ENCODE measurements at regions not wholly inside any gene's neighbourhood (a gene's known extent, or its start where the extent isn't known, plus 50 kb on each side); places are given as distances from the start of the nearest gene placed in this dataset.

GRCh38 chr9:29802454-29802853, 2229.2 kb upstream of the C9orf72 start:
- no peak overlapping the region for H3K18ac ChIP-seq (ENCODE audit: insufficient read length, low read depth, low read length)

More at GRCh38 chr9:29802454-29802853, 2229.2 kb upstream of the C9orf72 start:
- H2BK12ac ChIP-seq (ENCODE audit: insufficient read length, low read depth, low read length): no peak overlapping the region
- no peak overlapping the region for H4K5ac ChIP-seq (ENCODE audit: insufficient read length, low read depth, low read length)
- no peak overlapping the region for H3K27ac ChIP-seq (ENCODE audit: insufficient read length, low read depth, low read length)
- H2BK20ac ChIP-seq (ENCODE audit: low read depth, low read length, poor library complexity, severe bottlenecking): no peak overlapping the region
- no peaks in the 10 kb centered on the region for H3K23me2 ChIP-seq (ENCODE audit: insufficient read length, low read depth, low read length, poor library complexity, severe bottlenecking)
- H2BK120ac ChIP-seq (ENCODE audit: low read depth, low read length, poor library complexity, severe bottlenecking): no peak overlapping the region
- no peak overlapping the region for H2AK5ac ChIP-seq (ENCODE audit: insufficient read length, low read length)
- H3K4me1 Mint-ChIP-seq: peaks cover 3 to 9% of the 10 kb centered on the region in 2 experiments; a peak in 3 of 4 replicates
- H3K4me1 ChIP-seq (ENCODE audit: insufficient read depth, low read length): no peaks in the 10 kb centered on the region
- H3K14ac ChIP-seq (ENCODE audit: insufficient read depth, low read length): no peak overlapping the region
- H3K4ac ChIP-seq (ENCODE audit: low read depth, low read length): no peak overlapping the region
- TF ChIP-seq, protein P1, sequence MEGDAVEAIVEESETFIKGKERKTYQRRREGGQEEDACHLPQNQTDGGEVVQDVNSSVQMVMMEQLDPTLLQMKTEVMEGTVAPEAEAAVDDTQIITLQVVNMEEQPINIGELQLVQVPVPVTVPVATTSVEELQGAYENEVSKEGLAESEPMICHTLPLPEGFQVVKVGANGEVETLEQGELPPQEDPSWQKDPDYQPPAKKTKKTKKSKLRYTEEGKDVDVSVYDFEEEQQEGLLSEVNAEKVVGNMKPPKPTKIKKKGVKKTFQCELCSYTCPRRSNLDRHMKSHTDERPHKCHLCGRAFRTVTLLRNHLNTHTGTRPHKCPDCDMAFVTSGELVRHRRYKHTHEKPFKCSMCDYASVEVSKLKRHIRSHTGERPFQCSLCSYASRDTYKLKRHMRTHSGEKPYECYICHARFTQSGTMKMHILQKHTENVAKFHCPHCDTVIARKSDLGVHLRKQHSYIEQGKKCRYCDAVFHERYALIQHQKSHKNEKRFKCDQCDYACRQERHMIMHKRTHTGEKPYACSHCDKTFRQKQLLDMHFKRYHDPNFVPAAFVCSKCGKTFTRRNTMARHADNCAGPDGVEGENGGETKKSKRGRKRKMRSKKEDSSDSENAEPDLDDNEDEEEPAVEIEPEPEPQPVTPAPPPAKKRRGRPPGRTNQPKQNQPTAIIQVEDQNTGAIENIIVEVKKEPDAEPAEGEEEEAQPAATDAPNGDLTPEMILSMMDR (conservative IDR thresholded peaks at IDR 0.05): no peak
- no peak overlapping the region for H2BK5ac ChIP-seq (ENCODE audit: insufficient read length, low read length)
- H3K27me3 Mint-ChIP-seq (ENCODE audit: low read depth): no peaks in the 10 kb centered on the region
- no peak overlapping the region for H2BK15ac ChIP-seq (ENCODE audit: low read depth, low read length)
- H3K9me3 ChIP-seq (ENCODE audit: control insufficient read depth, low read depth, low read length): no peaks in the 10 kb centered on the region
- no peak overlapping the region for H4K91ac ChIP-seq (ENCODE audit: insufficient read length, low read depth, low read length)
- H3K9ac ChIP-seq (ENCODE audit: extremely low read depth, insufficient read length, low read length): no peak overlapping the region
- no peak overlapping the region for H3K23ac ChIP-seq (ENCODE audit: insufficient read length, low read depth, low read length)
- WGBS (ENCODE audit: extremely low coverage, insufficient read length, low lambda C conversion rate): no CpG with 5 or more reads among the region's 3 CpGs
- H2AFZ ChIP-seq (ENCODE audit: low read length): no peak overlapping the region
- no peaks in the 10 kb centered on the region for H3K36me3 Mint-ChIP-seq (ENCODE audit: insufficient read depth in 1 of 3, low read depth in 3 of 3)
- H3T11ph ChIP-seq (ENCODE audit: low read length): no peak overlapping the region
- H3K4me3 Mint-ChIP-seq: no peak overlapping the region
- no peaks in the 10 kb centered on the region for H3K79me2 ChIP-seq (ENCODE audit: insufficient read depth, low read length)
- no peak overlapping the region for H4K8ac ChIP-seq (replicated peaks; ENCODE audit: insufficient read length, low read depth, low read length)
- H3K9me3 Mint-ChIP-seq: no peaks in the 10 kb centered on the region
- no peak overlapping the region for H3K27ac Mint-ChIP-seq
- no peak overlapping the region for H3K4me2 ChIP-seq (ENCODE audit: insufficient read depth, insufficient read length, low read length)
- H4K20me1 ChIP-seq (ENCODE audit: control insufficient read depth, insufficient read depth, insufficient read length): no peaks in the 10 kb centered on the region
- H3K56ac ChIP-seq (ENCODE audit: insufficient read length, low read depth, low read length): no peak overlapping the region
- DNase-seq: no peak
- no peaks in the 10 kb centered on the region for H3K79me1 ChIP-seq (ENCODE audit: insufficient read depth, low read depth, low read length, poor library complexity, severe bottlenecking)
- no peaks in the 10 kb centered on the region for H3K27me3 ChIP-seq (ENCODE audit: insufficient read depth, low read length)

Measured in H9 (cell line).